Gastroesophageal sphincter (tissue), 4 donors: ENCODE measurements at regions not wholly inside any gene's neighbourhood (a gene's known extent, or its start where the extent isn't known, plus 50 kb on each side); places are given as distances from the start of the nearest gene placed in this dataset.

ENCODE experiments used
- ATAC-seq: fragments of 150-250 bp; one replicate; pipeline ENCODE4 v1.9.1; 2016; ENCODE audit warnings: mild to moderate bottlenecking, moderate library complexity
- H3K27ac ChIP-seq, 4 donors: fragments of 200-600 bp; sonication (generic) in 3 of 4; 1 replicate in 3 of 4; 2 replicates in 1 of 4; pipeline ENCODE4 v1.5.1; 2016 to 2019
- H3K27me3 ChIP-seq: fragments of 200-600 bp; sonication (generic); one replicate; pipeline ENCODE4 v1.5.1; 2019
- H3K36me3 ChIP-seq, 2 donors: fragments of 200-600 bp; sonication (generic); one replicate each; pipeline ENCODE4 v1.5.1; 2019; ENCODE audit warnings: control low read depth in 1 of 2
- H3K4me1 ChIP-seq, 3 donors: fragments of 200-600 bp; sonication (generic); 1 replicate in 2 of 3; 2 replicates in 1 of 3; pipeline ENCODE4 v1.5.1; 2016 to 2019; ENCODE audit warnings: control low read depth in 2 of 3
- H3K4me3 ChIP-seq, 2 donors: fragments of 200-600 bp; sonication (generic); one replicate each; pipeline ENCODE4 v1.5.1; 2019; ENCODE audit warnings: mild to moderate bottlenecking in 1 of 2, moderate library complexity in 1 of 2
- H3K9me3 ChIP-seq, 3 donors: fragments of 200-600 bp; sonication (generic); one replicate each; pipeline ENCODE4 v1.5.1; 2017 to 2019; ENCODE audit warnings: control low read depth in 2 of 3
- EP300 ChIP-seq: sonication (generic); formaldehyde crosslinking; IDR thresholded peaks from one replicate; pipeline ENCODE4 v1.6.1; 2017; ENCODE audit warnings: antibody characterized with exemption, mild to moderate bottlenecking
- POLR2A ChIP-seq, 2 donors: fragments of 450-650 bp; IDR thresholded peaks; one replicate each; pipeline ENCODE4 v1.6.1; 2017; ENCODE audit warnings: antibody characterized with exemption in 2 of 2, mild to moderate bottlenecking in 2 of 2, moderate library complexity in 1 of 2
- POLR2AphosphoS5 ChIP-seq: sonication (generic); formaldehyde crosslinking; IDR thresholded peaks from one replicate; pipeline ENCODE4 v1.6.1; 2017; ENCODE audit warnings: antibody characterized with exemption
- WGBS, 2 donors: methylation state at CpG; one replicate each; pipeline ENCODE4 v1.1.5; 2018; ENCODE audit warnings: low coverage in 1 of 2; 5-methylcytosine and 5-hydroxymethylcytosine counted together
- TF ChIP-seq, protein P1 (sequence below), 4 experiments: fragments of 200-600 bp in 2 of 4; fragments of 450-650 bp in 2 of 4; sonication (generic) in 1 of 4; IDR thresholded peaks; one replicate each; pipeline ENCODE4 v1.5.1; 2017 to 2019; ENCODE audit warnings: antibody characterized with exemption in 4 of 4, mild to moderate bottlenecking in 2 of 4, moderate library complexity in 2 of 4

DNA sequence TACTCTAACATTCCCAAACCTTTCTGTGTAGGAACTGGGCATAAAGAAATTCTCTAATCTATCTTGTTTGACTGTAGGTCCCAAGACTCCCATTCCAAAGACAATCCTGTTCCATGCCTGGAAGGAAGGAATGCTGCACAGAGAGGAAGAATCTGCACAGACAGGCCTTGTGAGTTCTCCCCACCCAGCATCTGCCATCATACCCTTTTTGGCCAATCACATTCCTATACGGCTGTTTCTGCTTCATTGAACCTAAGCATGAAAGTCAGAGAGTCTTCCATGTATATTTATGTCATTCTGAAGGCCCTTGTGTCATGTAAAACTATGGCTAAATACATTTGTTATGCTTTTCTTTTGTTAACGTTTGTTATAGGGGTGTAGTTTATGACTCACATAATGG, 667.7 kb upstream of the IGFBP7 start:
- TF ChIP-seq EP300 (no peak), POLR2AphosphoS5 (no peak), POLR2A (IDR thresholded peaks at IDR 0.05) (no peak)
- TF ChIP-seq, protein P1, sequence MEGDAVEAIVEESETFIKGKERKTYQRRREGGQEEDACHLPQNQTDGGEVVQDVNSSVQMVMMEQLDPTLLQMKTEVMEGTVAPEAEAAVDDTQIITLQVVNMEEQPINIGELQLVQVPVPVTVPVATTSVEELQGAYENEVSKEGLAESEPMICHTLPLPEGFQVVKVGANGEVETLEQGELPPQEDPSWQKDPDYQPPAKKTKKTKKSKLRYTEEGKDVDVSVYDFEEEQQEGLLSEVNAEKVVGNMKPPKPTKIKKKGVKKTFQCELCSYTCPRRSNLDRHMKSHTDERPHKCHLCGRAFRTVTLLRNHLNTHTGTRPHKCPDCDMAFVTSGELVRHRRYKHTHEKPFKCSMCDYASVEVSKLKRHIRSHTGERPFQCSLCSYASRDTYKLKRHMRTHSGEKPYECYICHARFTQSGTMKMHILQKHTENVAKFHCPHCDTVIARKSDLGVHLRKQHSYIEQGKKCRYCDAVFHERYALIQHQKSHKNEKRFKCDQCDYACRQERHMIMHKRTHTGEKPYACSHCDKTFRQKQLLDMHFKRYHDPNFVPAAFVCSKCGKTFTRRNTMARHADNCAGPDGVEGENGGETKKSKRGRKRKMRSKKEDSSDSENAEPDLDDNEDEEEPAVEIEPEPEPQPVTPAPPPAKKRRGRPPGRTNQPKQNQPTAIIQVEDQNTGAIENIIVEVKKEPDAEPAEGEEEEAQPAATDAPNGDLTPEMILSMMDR (IDR thresholded peaks at IDR 0.05): no peak
- ATAC-seq: no peak
- WGBS, 2 donors: 61 to 72% methylated on average over 2 of the region's 2 CpGs
- H3K36me3 ChIP-seq: no peaks in the 10 kb centered on the region
- H3K4me3 ChIP-seq: no peak overlapping the region
- H3K27me3 ChIP-seq: no peaks in the 10 kb centered on the region
- no peaks in the 10 kb centered on the region for H3K9me3 ChIP-seq
- H3K4me1 ChIP-seq: no peaks in the 10 kb centered on the region
- H3K27ac ChIP-seq: no peak overlapping the region

DNA sequence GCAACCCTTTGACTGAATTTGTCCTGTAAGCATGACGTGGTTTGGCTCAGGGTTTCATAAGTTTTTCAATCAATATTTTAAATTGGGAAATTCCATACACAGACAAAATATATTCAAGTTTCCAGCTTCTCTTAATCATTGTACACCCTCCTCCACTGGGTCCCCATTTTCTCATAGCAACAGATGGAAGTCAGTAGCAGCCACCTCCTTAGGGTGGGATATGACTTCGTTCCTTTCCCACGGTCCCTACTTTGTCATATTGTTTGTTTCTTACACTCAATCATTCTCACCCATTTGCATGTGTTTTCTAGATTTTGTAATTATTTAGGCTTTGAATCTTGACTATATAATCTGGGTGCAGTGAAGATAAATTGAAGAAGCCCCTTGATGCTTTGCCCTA, 664.5 kb upstream of the IGFBP7 start:
- Histone ChIP-seq H3K27ac (no peak overlapping the region), H3K4me3 (no peak overlapping the region), H3K9me3 (no peaks in the 10 kb centered on the region), H3K27me3 (no peaks in the 10 kb centered on the region), H3K36me3 (no peaks in the 10 kb centered on the region), H3K4me1 (no peaks in the 10 kb centered on the region)
- TF ChIP-seq EP300: no peak
- 81 to 82% methylated on average over 3 of the region's 3 CpGs for WGBS, 2 donors
- ATAC-seq: no peak

DNA sequence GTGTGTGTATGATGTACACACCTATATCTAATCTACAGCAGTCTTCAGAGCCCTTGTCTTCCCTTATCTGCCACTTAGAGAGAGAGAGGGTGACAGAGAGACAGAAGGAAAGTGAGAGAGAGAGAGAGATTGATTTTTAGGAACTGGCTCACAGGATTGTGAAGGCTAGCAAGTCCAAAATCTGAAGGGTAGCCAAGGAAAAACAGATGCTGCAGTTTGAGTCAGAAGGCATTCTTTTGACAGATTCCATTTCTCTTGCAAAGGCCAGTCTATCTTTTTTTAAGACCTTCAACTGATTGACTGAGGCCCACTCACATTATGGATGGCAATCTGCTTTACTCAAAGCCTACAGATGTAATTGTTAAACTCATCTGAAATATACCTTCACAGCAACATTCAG, 664.0 kb upstream of the IGFBP7 start:
- Histone ChIP-seq H3K27ac (no peak overlapping the region), H3K27me3 (no peaks in the 10 kb centered on the region), H3K36me3 (no peaks in the 10 kb centered on the region), H3K4me3 (no peak overlapping the region), H3K9me3 (no peaks in the 10 kb centered on the region), H3K4me1 (no peaks in the 10 kb centered on the region)
- TF ChIP-seq, protein P1 (IDR thresholded peaks at IDR 0.05): no peak
- TF ChIP-seq EP300 (no peak), POLR2AphosphoS5 (no peak), POLR2A (IDR thresholded peaks at IDR 0.05) (no peak)
- no peak for ATAC-seq

DNA sequence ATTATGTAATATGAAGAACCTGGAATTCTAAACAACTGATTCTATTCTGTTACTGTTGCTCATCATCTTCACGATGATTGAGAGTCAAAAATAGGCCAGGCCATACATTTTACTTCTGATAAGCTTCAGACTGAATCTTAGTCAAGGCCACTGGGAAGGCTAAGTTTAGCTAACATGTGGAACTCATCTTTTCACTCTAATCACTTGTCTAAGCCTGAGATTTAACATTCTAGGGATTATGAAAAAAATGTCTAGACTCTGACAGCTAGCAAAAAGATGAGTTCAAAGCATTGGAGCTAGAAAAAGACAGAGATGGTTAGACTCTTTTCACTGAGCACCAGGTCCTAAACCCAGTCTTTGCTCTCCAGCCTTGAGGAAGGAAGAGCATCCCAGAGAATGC, 656.2 kb upstream of the IGFBP7 start:
- TF ChIP-seq EP300 (no peak), POLR2A (IDR thresholded peaks at IDR 0.05) (no peak), POLR2AphosphoS5 (no peak)
- TF ChIP-seq, protein P1 (IDR thresholded peaks at IDR 0.05): no peak
- no peaks in the 10 kb centered on the region for H3K9me3 ChIP-seq
- ATAC-seq: no peak
- H3K36me3 ChIP-seq: no peaks in the 10 kb centered on the region
- no peaks in the 10 kb centered on the region for H3K27me3 ChIP-seq
- no peak overlapping the region for H3K4me3 ChIP-seq
- 56 to 91% methylated on average over 1 of the region's 1 CpG for WGBS, 2 donors
- no peaks in the 10 kb centered on the region for H3K4me1 ChIP-seq
- no peak overlapping the region for H3K27ac ChIP-seq

DNA sequence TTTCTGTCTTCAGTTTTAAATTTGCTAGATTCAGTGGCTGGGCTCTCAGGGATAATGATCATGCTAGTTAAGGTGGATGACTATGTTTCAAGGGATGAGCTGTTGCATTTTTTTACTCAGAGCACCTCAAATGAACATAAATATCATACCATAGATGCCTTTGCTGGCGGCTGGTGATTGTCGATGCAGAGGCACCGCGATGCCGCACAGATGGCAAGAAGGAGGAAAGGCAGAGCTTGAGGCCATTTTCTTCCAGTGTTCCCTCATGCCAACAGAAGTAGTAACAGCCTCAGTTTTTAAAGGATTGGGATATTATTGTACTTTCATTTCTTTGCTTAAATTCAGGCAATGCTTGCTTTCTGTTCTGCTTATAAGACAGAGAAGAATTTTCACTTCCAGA, 654.7 kb upstream of the IGFBP7 start:
- WGBS, 2 donors: 90 to 93% methylated on average over 3 to 5 of the region's 5 CpGs
- Histone ChIP-seq H3K36me3 (no peaks in the 10 kb centered on the region), H3K4me1 (no peaks in the 10 kb centered on the region), H3K27ac (no peak overlapping the region), H3K4me3 (no peak overlapping the region), H3K9me3 (no peaks in the 10 kb centered on the region), H3K27me3 (no peaks in the 10 kb centered on the region)
- TF ChIP-seq EP300 (no peak), POLR2A (IDR thresholded peaks at IDR 0.05) (no peak), POLR2AphosphoS5 (no peak)
- TF ChIP-seq, protein P1 (IDR thresholded peaks at IDR 0.05): no peak
- no peak for ATAC-seq

DNA sequence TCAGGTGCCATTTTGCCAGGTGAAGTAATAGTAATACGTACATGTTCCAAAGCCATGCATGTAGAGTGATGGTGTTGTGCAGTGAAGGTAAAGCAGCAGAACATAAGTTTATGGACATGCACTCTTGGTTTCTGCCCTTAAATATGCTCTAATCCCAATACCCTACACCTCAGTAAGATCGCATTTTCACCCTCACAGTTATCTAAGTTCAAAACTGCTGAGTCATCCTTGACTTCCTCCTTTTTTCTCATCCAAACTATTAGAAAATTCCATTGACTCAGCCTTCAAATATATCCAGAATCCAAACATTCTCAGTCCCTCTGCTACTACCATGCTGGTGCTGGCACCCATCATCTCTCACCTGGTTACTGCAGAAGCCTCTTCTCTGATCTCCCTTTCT, 652.9 kb upstream of the IGFBP7 start:
- H3K9me3 ChIP-seq: no peaks in the 10 kb centered on the region
- H3K4me3 ChIP-seq: no peak overlapping the region
- no peak overlapping the region for H3K27ac ChIP-seq
- H3K4me1 ChIP-seq: no peaks in the 10 kb centered on the region
- no peaks in the 10 kb centered on the region for H3K27me3 ChIP-seq
- no peak for ATAC-seq
- 84 to 94% methylated on average over 2 of the region's 2 CpGs for WGBS, 2 donors
- no peak for TF ChIP-seq EP300
- no peak for TF ChIP-seq POLR2A (IDR thresholded peaks at IDR 0.05)
- TF ChIP-seq POLR2AphosphoS5: no peak
- TF ChIP-seq, protein P1 (IDR thresholded peaks at IDR 0.05): no peak
- no peaks in the 10 kb centered on the region for H3K36me3 ChIP-seq
